ENCODE measurements at regions not wholly inside any gene's neighbourhood (a gene's known extent, or its start where the extent isn't known, plus 50 kb on each side); places are given as distances from the start of the nearest gene placed in this dataset.

DNA sequence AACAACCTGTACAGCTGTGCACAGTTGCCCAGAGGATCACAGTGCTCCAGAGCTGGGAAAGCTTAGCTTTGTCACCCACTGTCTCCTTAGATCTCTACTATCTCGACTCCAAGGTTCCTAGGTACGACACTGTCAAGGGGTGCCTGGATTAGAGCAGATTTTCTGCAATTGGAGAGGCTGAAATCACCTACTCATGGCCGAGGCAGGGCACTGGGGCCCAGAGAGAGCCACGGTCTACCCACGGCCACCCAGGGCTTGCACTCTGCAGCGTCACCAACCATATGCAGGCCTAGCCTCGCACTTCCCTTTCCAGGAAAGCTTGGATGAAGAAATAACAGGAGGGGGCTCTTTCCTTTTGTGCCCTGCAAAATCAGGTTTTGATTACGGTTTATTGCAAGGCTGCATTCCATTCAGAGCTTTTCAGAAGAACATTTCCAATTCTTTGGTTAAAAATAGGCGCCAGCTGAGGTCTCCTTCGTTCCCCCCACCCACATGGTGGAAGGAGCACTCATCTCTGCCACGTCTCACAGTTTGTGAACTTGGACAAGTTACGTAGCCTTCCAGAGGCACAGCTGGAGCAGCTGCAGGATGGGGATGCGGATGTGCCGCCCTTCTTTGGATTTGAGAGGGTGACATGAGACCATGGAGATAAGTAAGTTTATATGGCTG lies 80.0 kb downstream of the IRX5 start:
- dilution Hi-C loops (cut with HindIII; ENCODE audit: low sequenced_read_pairs, unreplicated experiment) = no loop called here
- TF ChIP-seq CEBPB (IDR thresholded peaks at IDR 0.05; ENCODE audit: low read depth, low read length) = no peak
- CTCF ChIA-PET = no interaction called here

More for the DNA sequence above, 80.0 kb downstream of the IRX5 start:
- Histone ChIP-seq H3K9me3 (ENCODE audit: control insufficient read depth, insufficient read depth, low read length) (no peaks in the 10 kb centered on the region; the same call in 1 of the 2 replicates), H3K4me2 (ENCODE audit: low read depth, low read length) (no peak overlapping the region), H3K36me3 (ENCODE audit: control insufficient read depth, insufficient read depth, low read length) (no peaks in the 10 kb centered on the region), H3K4me1 (ENCODE audit: control insufficient read depth, insufficient read depth, low read length) (no peaks in the 10 kb centered on the region), H3K79me1 (ENCODE audit: low read depth in 1 of 2, low read length in 2 of 2) (no peaks in the 10 kb centered on the region), H4K20me1 (ENCODE audit: insufficient read depth, low read length) (no peaks in the 10 kb centered on the region), H3K27ac (ENCODE audit: insufficient read depth, low read length) (no peak overlapping the region), H3K23ac (ENCODE audit: low read depth, low read length) (no peak overlapping the region), H3K9me1 (ENCODE audit: insufficient read depth, low read length) (no peaks in the 10 kb centered on the region), H3K27me3 (ENCODE audit: control insufficient read depth, insufficient read depth, low read length) (no peaks in the 10 kb centered on the region), H4K5ac (ENCODE audit: low read depth, low read length) (no peak overlapping the region), H2AFZ (replicated peaks; ENCODE audit: low read length, poor library complexity) (no peak overlapping the region), H2AK5ac (ENCODE audit: low read depth, low read length) (no peak overlapping the region), H3K4me3 (ENCODE audit: insufficient read depth, low read depth, low read length) (no peak overlapping the region), H3K18ac (ENCODE audit: low read depth, low read length) (no peak overlapping the region), H2BK20ac (ENCODE audit: low read depth, low read length) (no peak overlapping the region), H2BK120ac (ENCODE audit: low read depth, low read length) (no peak overlapping the region), H3K4ac (ENCODE audit: low read depth, low read length) (no peak overlapping the region), H3K9ac (ENCODE audit: low read depth, low read length) (no peak overlapping the region), H3K56ac (ENCODE audit: extremely low read depth, insufficient read depth, low read length) (no peak overlapping the region), H2BK15ac (ENCODE audit: low read depth, low read length) (no peak overlapping the region), H4K8ac (ENCODE audit: low read depth in 2 of 2, low read length in 2 of 2) (no peak overlapping the region), H3K14ac (replicated peaks; ENCODE audit: low read depth, low read length) (no peak overlapping the region), H4K91ac (ENCODE audit: insufficient read depth, low read depth, low read length) (no peak overlapping the region), H2BK5ac (ENCODE audit: low read depth, low read length, poor library complexity, severe bottlenecking) (no peak overlapping the region), H2AK9ac (replicated peaks; ENCODE audit: low read depth, low read length, poor library complexity) (no peak overlapping the region)
- no CpG with 5 or more reads among the region's 14 CpGs for WGBS, 2 experiments (ENCODE audit: extremely low coverage in 2 of 2, insufficient read length in 1 of 2)
- in situ Hi-C loops (cut with MboI; ENCODE audit: low sequenced_read_pairs) (no loop called here), intact Hi-C loops (cut with micrococcal nuclease) (no loop called here)
- ATAC-seq (ENCODE audit: low read depth) (no peak), DNase-seq (no peak)
- POLR2A ChIA-PET (ENCODE audit: unreplicated experiment) = no interaction called here
- BruUV-seq (replicated peaks) = no TSS peak

Measured in IMR-90 (cell line).